ENCODE measurements at regions not wholly inside any gene's neighbourhood (a gene's known extent, or its start where the extent isn't known, plus 50 kb on each side); places are given as distances from the start of the nearest gene placed in this dataset.

GRCh38 chr9:107685376-107685775, 195.8 kb upstream of the KLF4 start:
- H3K14ac ChIP-seq (ENCODE audit: low read length), result no peak overlapping the region
- no peak overlapping the region for H3K27ac ChIP-seq (ENCODE audit: low read depth, low read length)
- no peak overlapping the region for H4K91ac ChIP-seq (ENCODE audit: low read depth, low read length)
- H2AK5ac ChIP-seq (ENCODE audit: low read length), result no peak overlapping the region
- WGBS (ENCODE audit: extremely low coverage, insufficient coverage, insufficient read length), result no CpG with 5 or more reads among the region's 3 CpGs
- H4K8ac ChIP-seq (ENCODE audit: low read depth, low read length), result no peak overlapping the region
- no peaks in the 10 kb centered on the region for H3K79me2 ChIP-seq (ENCODE audit: control insufficient read depth, insufficient read depth, low read length, poor library complexity)
- no peak overlapping the region for H3K18ac ChIP-seq (ENCODE audit: low read length)
- H3K27me3 ChIP-seq (ENCODE audit: insufficient read depth, low read length), result no peaks in the 10 kb centered on the region
- H3K9me3 ChIP-seq (ENCODE audit: insufficient read depth, low read depth, low read length), result no peaks in the 10 kb centered on the region
- no peak overlapping the region for H3K23ac ChIP-seq (ENCODE audit: low read length)
- no peaks in the 10 kb centered on the region for H3K79me1 ChIP-seq (ENCODE audit: low read length)
- H2BK5ac ChIP-seq (ENCODE audit: low read depth, low read length, poor library complexity), result no peak overlapping the region
- H2BK120ac ChIP-seq (ENCODE audit: insufficient read depth, low read length, poor library complexity), result no peak overlapping the region
- H3K4me1 ChIP-seq (ENCODE audit: control insufficient read depth in 1 of 2, insufficient read depth in 2 of 2, low read length in 2 of 2), result no peaks in the 10 kb centered on the region
- no peak overlapping the region for H3K4me2 ChIP-seq (ENCODE audit: low read length)
- H3K36me3 ChIP-seq (ENCODE audit: control insufficient read depth in 1 of 2, insufficient read depth in 2 of 2, low read length in 2 of 2), result no peaks in the 10 kb centered on the region
- H3K9ac ChIP-seq (ENCODE audit: low read length), result no peak overlapping the region
- no peak overlapping the region for H2BK12ac ChIP-seq (ENCODE audit: low read length)
- no peak for DNase-seq
- H2AFZ ChIP-seq (ENCODE audit: insufficient read depth, low read length, poor library complexity), result no peak overlapping the region
- no peak overlapping the region for H4K12ac ChIP-seq (ENCODE audit: low read depth, low read length)
- no peak overlapping the region for H3K4me3 ChIP-seq (ENCODE audit: low read depth, low read length)
- H3K4ac ChIP-seq (ENCODE audit: low read depth, low read length), result no peak overlapping the region

- H4K12ac ChIP-seq (ENCODE audit: low read depth, low read length), result no peak overlapping the region
- no peak overlapping the region for H3K4me3 ChIP-seq (ENCODE audit: low read depth, low read length)
- no peaks in the 10 kb centered on the region for H3K27me3 ChIP-seq (ENCODE audit: insufficient read depth, low read length)
- H3K79me2 ChIP-seq (ENCODE audit: control insufficient read depth, insufficient read depth, low read length, poor library complexity), result no peaks in the 10 kb centered on the region
- H3K36me3 ChIP-seq (ENCODE audit: control insufficient read depth in 1 of 2, insufficient read depth in 2 of 2, low read length in 2 of 2), result no peaks in the 10 kb centered on the region
- H2BK5ac ChIP-seq (ENCODE audit: low read depth, low read length, poor library complexity), result no peak overlapping the region
- H4K91ac ChIP-seq (ENCODE audit: low read depth, low read length), result no peak overlapping the region
- H3K23ac ChIP-seq (ENCODE audit: low read length), result no peak overlapping the region
- DNase-seq, result no peak
- no CpG with 5 or more reads among the region's 6 CpGs for WGBS (ENCODE audit: extremely low coverage, insufficient coverage, insufficient read length)
- H2AFZ ChIP-seq (ENCODE audit: insufficient read depth, low read length, poor library complexity), result no peak overlapping the region
- H3K4me1 ChIP-seq (ENCODE audit: control insufficient read depth in 1 of 2, insufficient read depth in 2 of 2, low read length in 2 of 2), result no peaks in the 10 kb centered on the region
- H2AK5ac ChIP-seq (ENCODE audit: low read length), result no peak overlapping the region
- H3K79me1 ChIP-seq (ENCODE audit: low read length), result no peaks in the 10 kb centered on the region
- no peak overlapping the region for H3K27ac ChIP-seq (ENCODE audit: low read depth, low read length)
- H3K14ac ChIP-seq (ENCODE audit: low read length), result no peak overlapping the region
- no peak overlapping the region for H2BK120ac ChIP-seq (ENCODE audit: insufficient read depth, low read length, poor library complexity)
- H3K4me2 ChIP-seq (ENCODE audit: low read length), result no peak overlapping the region
- H3K9ac ChIP-seq (ENCODE audit: low read length), result no peak overlapping the region
- no peaks in the 10 kb centered on the region for H3K9me3 ChIP-seq (ENCODE audit: insufficient read depth, low read depth, low read length)
- no peak overlapping the region for H2BK12ac ChIP-seq (ENCODE audit: low read length)
- no peak overlapping the region for H3K18ac ChIP-seq (ENCODE audit: low read length)
- no peak overlapping the region for H4K8ac ChIP-seq (ENCODE audit: low read depth, low read length)
- H3K4ac ChIP-seq (ENCODE audit: low read depth, low read length), result no peak overlapping the region
These were observed 194.7 kb upstream of the KLF4 start for GRCh38 chr9:107684224-107684623.

- Histone ChIP-seq H2BK120ac (ENCODE audit: insufficient read depth, low read length, poor library complexity) (no peak overlapping the region), H3K23ac (ENCODE audit: low read length) (no peak overlapping the region), H4K8ac (ENCODE audit: low read depth, low read length) (no peak overlapping the region), H3K4me2 (ENCODE audit: low read length) (no peak overlapping the region), H4K12ac (ENCODE audit: low read depth, low read length) (no peak overlapping the region), H3K79me1 (ENCODE audit: low read length) (no peaks in the 10 kb centered on the region), H3K18ac (ENCODE audit: low read length) (no peak overlapping the region), H3K4ac (ENCODE audit: low read depth, low read length) (no peak overlapping the region), H3K79me2 (ENCODE audit: control insufficient read depth, insufficient read depth, low read length, poor library complexity) (no peaks in the 10 kb centered on the region), H3K27me3 (ENCODE audit: insufficient read depth, low read length) (no peaks in the 10 kb centered on the region), H3K36me3 (ENCODE audit: control insufficient read depth in 1 of 2, insufficient read depth in 2 of 2, low read length in 2 of 2) (no peaks in the 10 kb centered on the region), H3K9me3 (ENCODE audit: insufficient read depth, low read depth, low read length) (no peaks in the 10 kb centered on the region), H2AK5ac (ENCODE audit: low read length) (no peak overlapping the region), H2BK5ac (ENCODE audit: low read depth, low read length, poor library complexity) (no peak overlapping the region), H4K91ac (ENCODE audit: low read depth, low read length) (no peak overlapping the region), H2BK12ac (ENCODE audit: low read length) (no peak overlapping the region), H3K14ac (ENCODE audit: low read length) (no peak overlapping the region), H3K4me3 (ENCODE audit: low read depth, low read length) (no peak overlapping the region), H3K9ac (ENCODE audit: low read length) (no peak overlapping the region), H3K4me1 (ENCODE audit: control insufficient read depth in 1 of 2, insufficient read depth in 2 of 2, low read length in 2 of 2) (no peaks in the 10 kb centered on the region), H2AFZ (ENCODE audit: insufficient read depth, low read length, poor library complexity) (no peak overlapping the region), H3K27ac (ENCODE audit: low read depth, low read length) (no peak overlapping the region)
- no peak for DNase-seq
These were observed 194.0 kb upstream of the KLF4 start for GRCh38 chr9:107683566-107683965.

GRCh38 chr9:107681988-107682387, 192.4 kb upstream of the KLF4 start:
- H3K27ac ChIP-seq (ENCODE audit: low read depth, low read length), result no peak overlapping the region
- H3K79me1 ChIP-seq (ENCODE audit: low read length), result no peaks in the 10 kb centered on the region
- no peaks in the 10 kb centered on the region for H3K36me3 ChIP-seq (ENCODE audit: control insufficient read depth in 1 of 2, insufficient read depth in 2 of 2, low read length in 2 of 2)
- no peak overlapping the region for H3K23ac ChIP-seq (ENCODE audit: low read length)
- no peak overlapping the region for H3K4me2 ChIP-seq (ENCODE audit: low read length)
- H3K4ac ChIP-seq (ENCODE audit: low read depth, low read length), result no peak overlapping the region
- H2AFZ ChIP-seq (ENCODE audit: insufficient read depth, low read length, poor library complexity), result no peak overlapping the region
- H3K9me3 ChIP-seq (ENCODE audit: insufficient read depth, low read depth, low read length), result no peaks in the 10 kb centered on the region
- WGBS (ENCODE audit: extremely low coverage, insufficient coverage, insufficient read length), result no CpG with 5 or more reads among the region's 4 CpGs
- no peak for DNase-seq
- H4K91ac ChIP-seq (ENCODE audit: low read depth, low read length), result no peak overlapping the region
- H4K8ac ChIP-seq (ENCODE audit: low read depth, low read length), result no peak overlapping the region
- H3K4me1 ChIP-seq (ENCODE audit: control insufficient read depth in 1 of 2, insufficient read depth in 2 of 2, low read length in 2 of 2), result no peaks in the 10 kb centered on the region
- H3K14ac ChIP-seq (ENCODE audit: low read length), result no peak overlapping the region
- H2AK5ac ChIP-seq (ENCODE audit: low read length), result no peak overlapping the region
- H3K9ac ChIP-seq (ENCODE audit: low read length), result no peak overlapping the region
- no peak overlapping the region for H2BK5ac ChIP-seq (ENCODE audit: low read depth, low read length, poor library complexity)
- H3K4me3 ChIP-seq (ENCODE audit: low read depth, low read length), result no peak overlapping the region
- H3K27me3 ChIP-seq (ENCODE audit: insufficient read depth, low read length), result no peaks in the 10 kb centered on the region
- no peaks in the 10 kb centered on the region for H3K79me2 ChIP-seq (ENCODE audit: control insufficient read depth, insufficient read depth, low read length, poor library complexity)
- H2BK12ac ChIP-seq (ENCODE audit: low read length), result no peak overlapping the region
- no peak overlapping the region for H2BK120ac ChIP-seq (ENCODE audit: insufficient read depth, low read length, poor library complexity)
- no peak overlapping the region for H3K18ac ChIP-seq (ENCODE audit: low read length)
- H4K12ac ChIP-seq (ENCODE audit: low read depth, low read length), result no peak overlapping the region
